GM12878 (cell line): ENCODE measurements at regions not wholly inside any gene's neighbourhood (a gene's known extent, or its start where the extent isn't known, plus 50 kb on each side); places are given as distances from the start of the nearest gene placed in this dataset.

Experiments
- ATAC-seq: fragments of 200-7000 bp; cut with Tn5 transposase; 3 replicates; pipeline ENCODE4 v1.9.1; 2020; ENCODE audit warnings: mild to moderate bottlenecking, moderate library complexity
- BruUV-seq: library from RNA; stranded (reverse); fragments of 400-500 nt; replicated peaks from 2 replicates; lab custom pipeline; 2021; lab: Mats Ljungman, UMichigan
- CTCF ChIA-PET: fragments of 300-600 bp; sonication (Branson Sonifier 250); formaldehyde crosslinking; extraction: SDS; loops from one replicate; lab custom pipeline; 2021; ENCODE audit warnings: inconsistent platforms; lab: Yijun Ruan, JAX
- POLR2A ChIA-PET: fragments of 350-600 bp; formaldehyde crosslinking; extraction: SDS; loops from one replicate; lab custom pipeline; 2021; ENCODE audit warnings: inconsistent platforms; lab: Charles Lee
- RAD21 ChIA-PET: fragments of 300-600 bp; sonication (Branson Sonifier 250); formaldehyde crosslinking; loops from one replicate; lab custom pipeline; 2023; ENCODE audit warnings: antibody characterized with exemption; ENCODE audit not compliant: unreplicated experiment; lab: Charles Lee
- SMC1A ChIA-PET: fragments of 300-600 bp; sonication (Branson Sonifier 250); formaldehyde crosslinking; loops from one replicate; lab custom pipeline; 2023; ENCODE audit not compliant: unreplicated experiment, uncharacterized antibody; lab: Charles Lee
- DNase-seq: peaks from one replicate; pipeline ENCODE4 v3.0.0-alpha.2; 2011; ENCODE audit warnings: low read depth, low spot score
- FAIRE-seq: peaks from 3 replicates; lab custom pipeline; 2011; peaks lifted over from hg19 to GRCh38; lab: Jason Lieb, UNC
- H2AFZ ChIP-seq: 2 replicates; pipeline ENCODE4 v1.6.0; 2011; ENCODE audit warnings: low read depth, low read length, control low read depth; ENCODE audit not compliant: control insufficient read depth
- H3K27ac ChIP-seq: 2 replicates; pipeline ENCODE4 v1.5.1; 2011; ENCODE audit warnings: control low read depth; ENCODE audit not compliant: control insufficient read depth, insufficient read depth
- H3K27me3 ChIP-seq, 2 experiments: replicated peaks in 1 of 2; 2 replicates each; pipeline versions ENCODE4 v1.6.0 to v1.6.1; 2011; ENCODE audit warnings: low read length in 1 of 2; ENCODE audit not compliant: control insufficient read depth in 2 of 2, insufficient read depth in 2 of 2
- H3K36me3 ChIP-seq, 2 experiments: 2 replicates each; pipeline ENCODE4 v1.5.1; 2011; ENCODE audit warnings: low read length in 1 of 2; ENCODE audit not compliant: control insufficient read depth in 2 of 2, insufficient read depth in 2 of 2
- H3K4me1 ChIP-seq: 2 replicates; pipeline ENCODE4 v1.6.1; 2011; ENCODE audit warnings: mild to moderate bottlenecking, low read length, moderate library complexity, mixed read lengths; ENCODE audit not compliant: control insufficient read depth, insufficient read depth
- H3K4me2 ChIP-seq: 2 replicates; pipeline ENCODE4 v1.6.0; 2011; ENCODE audit warnings: control low read depth; ENCODE audit not compliant: control insufficient read depth, insufficient read depth
- H3K4me3 ChIP-seq: fragments of 200-600 bp; sonication (generic); 2 replicates; pipeline ENCODE4 v1.5.1; 2016
- H3K79me2 ChIP-seq: 2 replicates; pipeline ENCODE4 v1.6.0; 2011; ENCODE audit warnings: low read length; ENCODE audit not compliant: control insufficient read depth, insufficient read depth
- H3K9ac ChIP-seq: 2 replicates; pipeline ENCODE4 v1.8.0; 2011; ENCODE audit warnings: low read length, control low read depth, mixed read lengths; ENCODE audit not compliant: control insufficient read depth, insufficient read depth
- H3K9me3 ChIP-seq: replicated peaks from 3 replicates; pipeline ENCODE4 v1.5.1; 2011; ENCODE audit warnings: mild to moderate bottlenecking, low read length; ENCODE audit not compliant: control insufficient read depth, insufficient read depth
- H4K20me1 ChIP-seq: 2 replicates; pipeline ENCODE4 v1.6.0; 2011; ENCODE audit not compliant: control insufficient read depth, insufficient read depth
- BCL11A ChIP-seq: IDR thresholded peaks from 2 replicates; pipeline ENCODE4 v1.6.1; 2011; ENCODE audit warnings: low read depth, low read length
- BMI1 ChIP-seq: fragments of 450-650 bp; IDR thresholded peaks from 2 replicates; pipeline ENCODE4 v1.6.1; 2016; ENCODE audit warnings: mild to moderate bottlenecking, moderate library complexity, borderline replicate concordance
- E4F1 ChIP-seq: fragments of 450-650 bp; IDR thresholded peaks from 2 replicates; pipeline ENCODE4 v1.6.1; 2018; ENCODE audit warnings: borderline replicate concordance, mild to moderate bottlenecking; ENCODE audit not compliant: partially characterized antibody
- EED ChIP-seq: sonication (generic); IDR thresholded peaks from 2 replicates; pipeline ENCODE4 v1.6.1; 2016; ENCODE audit warnings: antibody characterized with exemption, low read depth
- ELK1 ChIP-seq: IDR thresholded peaks from 2 replicates; pipeline ENCODE4 v1.6.1; 2012; ENCODE audit warnings: low read depth, low read length, improper control_type of control experiment
- IKZF1 ChIP-seq: fragments of 450-650 bp; conservative IDR thresholded peaks from 2 replicates; pipeline ENCODE4 v1.6.1; 2017; ENCODE audit warnings: antibody characterized with exemption, mild to moderate bottlenecking
- IRF4 ChIP-seq: IDR thresholded peaks from 2 replicates; pipeline ENCODE4 v1.6.1; 2011; ENCODE audit warnings: low read depth, low read length
- MLLT1 ChIP-seq: fragments of 450-650 bp; IDR thresholded peaks from 2 replicates; pipeline ENCODE4 v1.6.1; 2016; ENCODE audit warnings: mild to moderate bottlenecking
- NKRF ChIP-seq: fragments of 450-650 bp; conservative IDR thresholded peaks from 2 replicates; pipeline ENCODE4 v1.6.1; 2017; ENCODE audit warnings: mild to moderate bottlenecking, moderate library complexity
- PAX5 ChIP-seq: IDR thresholded peaks from 2 replicates; pipeline ENCODE4 v1.6.1; 2011; ENCODE audit warnings: low read depth, low read length, borderline replicate concordance
- POLR2AphosphoS2 ChIP-seq: IDR thresholded peaks from 2 replicates; pipeline ENCODE4 v1.6.1; 2011; ENCODE audit warnings: low read depth, mild to moderate bottlenecking, low read length, improper control_type of control experiment, moderate library complexity
- POLR2AphosphoS5 ChIP-seq: IDR thresholded peaks from 2 replicates; pipeline ENCODE4 v1.6.1; 2011; ENCODE audit warnings: mild to moderate bottlenecking, low read length, inconsistent platforms
- PRDM15 ChIP-seq: fragments of 450-650 bp; formaldehyde crosslinking; IDR thresholded peaks from 2 replicates; pipeline ENCODE4 v1.4.0; 2020; ENCODE audit warnings: mild to moderate bottlenecking, moderate library complexity
- RAD51 ChIP-seq: fragments of 450-650 bp; IDR thresholded peaks from 2 replicates; pipeline ENCODE4 v1.6.1; 2016; ENCODE audit warnings: moderate library complexity, mild to moderate bottlenecking, inconsistent platforms
- WGBS: methylation state at CpG from one replicate; pipeline ENCODE4 v1.1.6; 2016; ENCODE audit warnings: low lambda C conversion rate; ENCODE audit not compliant: insufficient replicate concordance, insufficient coverage; ENCODE audit errors: missing lambda C conversion rate; 5-methylcytosine and 5-hydroxymethylcytosine counted together
- in situ Hi-C: fragments of 300-500 bp; cut with MboI; formaldehyde crosslinking; loops from 9 replicates; pipeline ENCODE4 v1.14.3; 2018; ENCODE audit warnings: mixed read lengths
- intact Hi-C: fragments of 100-400 bp; cut with micrococcal nuclease; formaldehyde crosslinking; loops from one replicate; pipeline ENCODE4 v1.14.2; 2022; ENCODE audit not compliant: unreplicated experiment

GRCh38 chr20:22466447-22467171 is 117.8 kb downstream of the FOXA2 start:
- SMC1A ChIA-PET = no interaction called here
- in situ Hi-C loops (no loop called here), intact Hi-C loops (no loop called here)
- H3K27ac ChIP-seq = no peak overlapping the region
- H3K27me3 ChIP-seq = no peaks in the 10 kb centered on the region
- no peaks in the 10 kb centered on the region for H3K79me2 ChIP-seq
- DNase-seq (no peak), FAIRE-seq (no peak), ATAC-seq (no peak)
- POLR2A ChIA-PET = no interaction called here
- H3K4me2 ChIP-seq = no peak overlapping the region
- no peaks in the 10 kb centered on the region for H3K9me3 ChIP-seq
- H3K4me1 ChIP-seq = no peaks in the 10 kb centered on the region
- no TSS peak for BruUV-seq
- RAD21 ChIA-PET = no interaction called here
- no peak overlapping the region for H3K9ac ChIP-seq
- H3K36me3 ChIP-seq = no peaks in the 10 kb centered on the region
- CTCF ChIA-PET = no interaction called here
- H2AFZ ChIP-seq = no peak overlapping the region
- WGBS = 10% methylated on average over 7 of the region's 7 CpGs
- H3K4me3 ChIP-seq = no peak overlapping the region
- no peaks in the 10 kb centered on the region for H4K20me1 ChIP-seq
- no peak for TF ChIP-seq RAD51
- no peak for TF ChIP-seq BCL11A
- TF ChIP-seq POLR2AphosphoS5 = no peak
- TF ChIP-seq BMI1 = no peak
- TF ChIP-seq EED = no peak
- TF ChIP-seq PAX5 = no peak
- TF ChIP-seq MLLT1 = no peak
- no peak for TF ChIP-seq POLR2AphosphoS2
- TF ChIP-seq NKRF = no peak
- TF ChIP-seq IKZF1 = no peak
- no peak for TF ChIP-seq IRF4
- no peak for TF ChIP-seq ELK1
- no peak for TF ChIP-seq PRDM15 (CRISPR knock-in tag)
- TF ChIP-seq E4F1 = no peak
